ENCODE measurements at regions not wholly inside any gene's neighbourhood (a gene's known extent, or its start where the extent isn't known, plus 50 kb on each side); places are given as distances from the start of the nearest gene placed in this dataset.

GRCh38 chr10:113219446-113219845 lies 269.4 kb downstream of the TCF7L2 start:
- TF ChIP-seq CTCF (IDR thresholded peaks at IDR 0.05; ENCODE audit: insufficient read depth, low read depth, low read length, missing control alignments), result no peak
- no peak overlapping the region for H3K4me3 ChIP-seq (ENCODE audit: low read depth, low read length)
- DNase-seq (ENCODE audit: low read depth), result no peak

GRCh38 chr10:113221756-113222168 lies 271.7 kb downstream of the TCF7L2 start:
- H3K4me3 ChIP-seq (ENCODE audit: low read depth, low read length), result no peak overlapping the region
- DNase-seq (ENCODE audit: low read depth), result no peak
- TF ChIP-seq CTCF (IDR thresholded peaks at IDR 0.05; ENCODE audit: insufficient read depth, low read depth, low read length, missing control alignments), result no peak

GRCh38 chr10:113222207-113222606 lies 272.2 kb downstream of the TCF7L2 start:
- no peak for TF ChIP-seq CTCF (IDR thresholded peaks at IDR 0.05; ENCODE audit: insufficient read depth, low read depth, low read length, missing control alignments)
- H3K4me3 ChIP-seq (ENCODE audit: low read depth, low read length), result no peak overlapping the region

DNA sequence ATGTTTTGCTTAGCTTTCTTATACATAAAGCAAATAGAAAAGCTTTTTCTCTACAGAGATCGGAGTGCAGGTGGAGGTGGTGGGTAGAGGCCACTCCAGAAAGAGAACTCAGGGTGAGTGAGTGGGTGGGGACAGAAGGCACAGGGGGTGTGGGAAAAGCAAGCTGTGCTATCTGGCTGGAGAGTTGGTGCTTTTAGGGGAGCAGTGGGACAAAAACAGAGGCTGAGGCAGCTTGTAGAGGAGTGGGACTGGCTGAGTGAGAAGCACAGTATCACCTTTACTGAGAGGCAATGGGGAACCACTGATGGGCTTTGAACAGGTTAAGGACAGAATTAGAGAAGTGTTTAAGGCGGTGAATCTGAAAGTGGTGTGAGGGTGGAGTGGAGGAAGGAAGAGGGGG lies 275.3 kb downstream of the TCF7L2 start:
- TF ChIP-seq CTCF (IDR thresholded peaks at IDR 0.05; ENCODE audit: insufficient read depth, low read depth, low read length, missing control alignments), result no peak
- no peak for DNase-seq (ENCODE audit: low read depth)
- H3K4me3 ChIP-seq (ENCODE audit: low read depth, low read length), result no peak overlapping the region

More at GRCh38 chr10:113222207-113222606, 272.2 kb downstream of the TCF7L2 start:
- no peak for DNase-seq (ENCODE audit: low read depth)

GRCh38 chr10:113225903-113226302 lies 275.9 kb downstream of the TCF7L2 start:
- no peak overlapping the region for H3K4me3 ChIP-seq (ENCODE audit: low read depth, low read length)
- no peak for TF ChIP-seq CTCF (IDR thresholded peaks at IDR 0.05; ENCODE audit: insufficient read depth, low read depth, low read length, missing control alignments)
- no peak for DNase-seq (ENCODE audit: low read depth)

- TF ChIP-seq CTCF (IDR thresholded peaks at IDR 0.05; ENCODE audit: insufficient read depth, low read depth, low read length, missing control alignments), result no peak
- DNase-seq (ENCODE audit: low read depth), result no peak
- H3K4me3 ChIP-seq (ENCODE audit: low read depth, low read length), result no peak overlapping the region
These were observed 276.4 kb downstream of the TCF7L2 start for GRCh38 chr10:113226399-113226798.

- no peak for DNase-seq (ENCODE audit: low read depth)
- no peak overlapping the region for H3K4me3 ChIP-seq (ENCODE audit: low read depth, low read length)
- TF ChIP-seq CTCF (IDR thresholded peaks at IDR 0.05; ENCODE audit: insufficient read depth, low read depth, low read length, missing control alignments), result no peak
These were observed 276.9 kb downstream of the TCF7L2 start for GRCh38 chr10:113226831-113227445.

All from GM12865 (cell line).